C4-2B (cell line): ENCODE measurements at regions not wholly inside any gene's neighbourhood (a gene's known extent, or its start where the extent isn't known, plus 50 kb on each side); places are given as distances from the start of the nearest gene placed in this dataset.

Experiments used
- H3K27ac ChIP-seq: fragments of 450-650 bp; 2 replicates; pipeline ENCODE4 v1.5.1; 2017
- ZFX ChIP-seq: fragments of 450-650 bp; IDR thresholded peaks from 2 replicates; pipeline ENCODE4 v1.6.1; 2017
- TF ChIP-seq, protein P1 (sequence below): fragments of 450-650 bp; conservative IDR thresholded peaks from 2 replicates; pipeline ENCODE4 v1.5.1; 2017; ENCODE audit warnings: mild to moderate bottlenecking

DNA sequence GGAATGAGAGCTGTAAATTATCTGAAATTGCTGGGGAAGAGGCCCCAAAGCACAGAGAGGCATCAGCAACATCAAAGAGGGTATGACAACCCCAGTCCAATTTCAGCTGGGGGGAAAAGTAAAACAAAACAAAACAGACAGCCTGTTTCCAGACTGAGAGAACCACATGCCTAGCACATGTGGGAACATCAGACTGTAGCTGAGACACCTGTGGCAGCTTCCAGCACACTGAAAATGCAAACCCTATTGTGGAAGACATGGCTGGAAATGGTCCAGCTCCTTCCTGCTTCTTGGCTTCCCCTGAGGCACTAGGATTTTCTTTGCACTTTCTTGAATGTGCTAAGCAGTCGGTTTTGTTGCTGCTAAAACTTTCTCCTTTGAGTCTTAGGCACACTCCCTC, 240.9 kb upstream of the STS start:
- no peak overlapping the region for H3K27ac ChIP-seq
- TF ChIP-seq, protein P1, sequence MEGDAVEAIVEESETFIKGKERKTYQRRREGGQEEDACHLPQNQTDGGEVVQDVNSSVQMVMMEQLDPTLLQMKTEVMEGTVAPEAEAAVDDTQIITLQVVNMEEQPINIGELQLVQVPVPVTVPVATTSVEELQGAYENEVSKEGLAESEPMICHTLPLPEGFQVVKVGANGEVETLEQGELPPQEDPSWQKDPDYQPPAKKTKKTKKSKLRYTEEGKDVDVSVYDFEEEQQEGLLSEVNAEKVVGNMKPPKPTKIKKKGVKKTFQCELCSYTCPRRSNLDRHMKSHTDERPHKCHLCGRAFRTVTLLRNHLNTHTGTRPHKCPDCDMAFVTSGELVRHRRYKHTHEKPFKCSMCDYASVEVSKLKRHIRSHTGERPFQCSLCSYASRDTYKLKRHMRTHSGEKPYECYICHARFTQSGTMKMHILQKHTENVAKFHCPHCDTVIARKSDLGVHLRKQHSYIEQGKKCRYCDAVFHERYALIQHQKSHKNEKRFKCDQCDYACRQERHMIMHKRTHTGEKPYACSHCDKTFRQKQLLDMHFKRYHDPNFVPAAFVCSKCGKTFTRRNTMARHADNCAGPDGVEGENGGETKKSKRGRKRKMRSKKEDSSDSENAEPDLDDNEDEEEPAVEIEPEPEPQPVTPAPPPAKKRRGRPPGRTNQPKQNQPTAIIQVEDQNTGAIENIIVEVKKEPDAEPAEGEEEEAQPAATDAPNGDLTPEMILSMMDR: no peak
- no peak for TF ChIP-seq ZFX

DNA sequence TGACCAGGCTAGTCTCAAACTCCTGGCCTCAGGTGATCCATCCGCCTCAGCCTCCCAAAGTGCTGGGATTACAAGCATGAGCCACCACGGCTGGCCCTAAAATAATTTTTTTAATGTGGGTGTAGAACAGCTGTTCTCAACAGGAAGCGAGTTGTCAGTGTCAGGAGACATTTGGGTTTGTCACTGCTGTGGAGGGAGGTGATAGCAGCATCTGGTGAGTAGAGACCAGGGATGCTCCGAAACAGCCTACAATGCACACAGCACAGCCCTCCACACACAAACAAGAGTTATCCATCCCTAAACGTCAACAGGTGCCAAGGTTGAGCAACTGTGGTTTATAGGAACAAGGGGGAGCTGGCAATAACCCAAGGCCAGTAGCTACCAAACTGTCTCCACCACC, 243.4 kb upstream of the STS start:
- TF ChIP-seq, protein P1: no peak
- no peak for TF ChIP-seq ZFX
- no peak overlapping the region for H3K27ac ChIP-seq

DNA sequence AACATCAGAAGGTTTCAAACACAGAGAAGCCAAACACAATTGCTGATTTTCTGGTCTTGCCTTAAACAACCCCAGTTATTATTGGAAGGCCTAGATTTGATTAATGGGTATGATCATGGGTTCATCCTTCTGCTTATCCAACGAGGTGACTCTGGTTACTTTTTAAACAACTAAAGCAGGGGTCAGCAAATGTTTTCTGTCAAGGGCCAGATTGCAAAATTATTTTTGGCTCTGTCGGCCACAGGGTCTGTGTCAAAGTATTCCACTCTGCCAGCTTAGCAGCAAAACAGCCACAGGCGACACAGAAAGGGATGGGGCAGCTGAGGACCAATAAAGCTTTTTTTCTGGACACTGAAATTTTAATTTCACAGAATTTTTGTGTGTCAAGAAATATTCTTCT, 249.1 kb upstream of the STS start:
- no peak for TF ChIP-seq ZFX
- TF ChIP-seq, protein P1: no peak
- no peak overlapping the region for H3K27ac ChIP-seq

DNA sequence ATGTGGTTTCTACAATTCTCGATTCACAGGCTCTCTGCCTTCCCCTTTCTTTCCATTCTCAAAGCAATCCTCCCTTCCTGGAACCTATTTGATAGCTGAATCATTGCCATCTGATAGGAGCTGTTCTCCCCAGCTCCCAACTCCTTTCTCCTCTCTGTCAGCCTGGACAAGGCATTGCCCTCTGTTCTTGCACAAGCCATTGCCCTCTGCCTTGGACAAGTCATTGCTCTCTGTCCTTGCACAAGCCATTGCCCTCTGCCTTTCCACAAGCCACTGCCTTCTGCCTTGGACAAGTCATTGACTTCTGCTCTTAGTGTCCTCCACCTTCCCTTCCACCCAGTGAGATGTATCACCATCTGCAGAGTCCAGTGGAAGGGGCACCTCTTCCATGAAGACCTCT, 256.1 kb upstream of the STS start:
- H3K27ac ChIP-seq: no peak overlapping the region
- TF ChIP-seq, protein P1: no peak
- TF ChIP-seq ZFX: no peak

DNA sequence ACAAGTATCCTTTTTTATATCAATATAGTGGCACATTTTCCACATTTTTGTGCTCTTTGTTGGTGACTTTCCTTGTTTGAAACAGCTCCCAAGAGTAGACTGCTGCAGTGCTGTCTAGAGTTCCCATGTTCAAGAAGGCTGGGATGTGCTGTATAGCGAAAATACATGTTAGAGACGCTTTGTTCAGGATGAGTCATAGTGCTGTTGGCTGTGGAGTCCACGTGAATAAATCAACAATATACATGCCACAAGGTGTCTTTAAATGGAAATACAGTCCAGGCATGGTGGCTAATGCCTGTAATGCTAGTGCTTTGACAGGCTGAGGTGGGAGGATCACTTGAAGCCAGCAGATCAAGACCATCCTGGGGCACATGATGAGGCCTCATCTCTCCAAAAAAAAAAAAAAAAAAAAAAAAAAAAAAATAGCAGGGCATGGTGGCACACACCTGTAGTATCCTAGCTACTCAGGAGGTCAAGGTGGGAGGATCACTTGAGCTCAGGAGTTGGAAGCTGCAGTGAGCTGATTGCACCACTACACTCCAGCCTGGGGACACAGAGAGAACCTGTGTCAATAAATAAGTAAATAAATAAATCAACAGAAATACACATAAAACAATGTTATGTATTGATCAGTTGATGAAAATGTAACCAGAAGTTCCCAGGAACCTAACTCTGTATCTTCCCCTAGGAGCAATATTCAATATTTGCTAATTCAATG, 256.8 kb upstream of the STS start:
- H3K27ac ChIP-seq: no peak overlapping the region
- TF ChIP-seq, protein P1: no peak
- no peak for TF ChIP-seq ZFX

DNA sequence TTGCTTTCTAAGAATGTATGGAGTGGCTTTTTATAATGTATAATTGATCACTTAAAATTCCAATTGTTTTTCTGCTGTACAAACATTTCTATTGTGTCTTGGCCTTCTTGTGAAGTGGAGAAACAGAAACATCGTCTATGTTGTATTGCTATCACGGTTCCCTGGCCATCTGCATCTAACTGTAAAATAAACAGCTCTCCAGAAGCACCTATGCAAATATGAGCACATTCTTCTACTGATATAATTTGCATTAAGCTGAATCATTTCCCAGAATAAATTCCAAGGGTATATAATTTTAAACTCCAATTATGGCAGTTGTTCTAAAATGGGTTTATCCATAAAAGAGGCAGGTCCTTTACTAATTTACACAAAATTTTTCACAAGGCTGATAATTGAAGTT, 261.6 kb upstream of the STS start:
- no peak overlapping the region for H3K27ac ChIP-seq
- TF ChIP-seq ZFX: no peak
- TF ChIP-seq, protein P1: no peak

DNA sequence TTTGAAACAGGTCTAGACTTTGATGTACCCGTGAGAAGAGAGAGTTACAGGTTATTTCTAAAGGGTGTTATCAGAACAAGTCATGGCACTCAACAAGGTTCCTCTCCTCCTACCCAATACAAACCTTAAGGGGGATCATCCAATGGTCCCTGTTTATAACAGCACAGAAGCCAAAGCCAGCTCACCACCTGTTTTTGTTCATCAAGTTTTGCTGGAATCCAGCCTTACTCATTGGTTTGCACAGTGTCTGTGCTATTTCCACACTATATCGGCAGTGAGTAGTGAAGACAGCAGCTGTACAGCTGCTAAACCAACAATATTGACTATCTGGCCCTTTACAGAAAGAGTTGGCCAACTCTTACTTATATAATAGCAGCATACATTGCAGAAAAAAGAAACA, 262.1 kb upstream of the STS start:
- TF ChIP-seq ZFX: no peak
- TF ChIP-seq, protein P1: no peak
- no peak overlapping the region for H3K27ac ChIP-seq
